Large intestine (tissue), 3 donors: ENCODE measurements at regions not wholly inside any gene's neighbourhood (a gene's known extent, or its start where the extent isn't known, plus 50 kb on each side); places are given as distances from the start of the nearest gene placed in this dataset.
"Not testable (repeated sequence)": the region's sequence is repeated elsewhere in the genome, so short reads cannot be mapped to it uniquely, and the experiment has no call there.

Experiments used
- DNase-seq, 2 donors: peaks; one replicate each; pipeline versions ENCODE4 v3.0.0 to v3.0.0-alpha.2; 2013
- H3K27ac ChIP-seq: one replicate; pipeline ENCODE4 v1.5.1; 2013; ENCODE audit warnings: low read length
- H3K27me3 ChIP-seq: 2 replicates; pipeline ENCODE4 v1.6.1; 2013; ENCODE audit warnings: low read length; ENCODE audit not compliant: control insufficient read depth, insufficient read depth
- H3K36me3 ChIP-seq: 2 replicates; pipeline ENCODE4 v1.6.1; 2013; ENCODE audit warnings: low read length; ENCODE audit not compliant: control insufficient read depth, insufficient read depth
- H3K4me1 ChIP-seq: one replicate; pipeline ENCODE4 v1.6.1; 2013; ENCODE audit warnings: low read length; ENCODE audit not compliant: control insufficient read depth, insufficient read depth
- H3K4me3 ChIP-seq: one replicate; pipeline ENCODE4 v1.5.1; 2013; ENCODE audit warnings: low read length
- H3K9me3 ChIP-seq: one replicate; pipeline ENCODE4 v1.6.1; 2013; ENCODE audit warnings: mild to moderate bottlenecking, low read depth, low read length, moderate library complexity; ENCODE audit not compliant: control insufficient read depth
- WGBS: methylation state at CpG from one replicate; pipeline ENCODE4 v1.1.5; 2013; ENCODE audit warnings: low lambda C conversion rate; ENCODE audit not compliant: insufficient coverage; 5-methylcytosine and 5-hydroxymethylcytosine counted together

GRCh38 chr12:85425349-85425612 is 145.3 kb downstream of the ALX1 start:
- H3K27ac ChIP-seq = no peak overlapping the region
- no peaks in the 10 kb centered on the region for H3K36me3 ChIP-seq
- no peak overlapping the region for H3K4me3 ChIP-seq
- no peaks in the 10 kb centered on the region for H3K27me3 ChIP-seq
- 20% methylated on average over 1 of the region's 1 CpG for WGBS
- peak in 1 of 2 donors; percentile 28 for DNase-seq
- peaks cover 10% of the 10 kb centered on the region for H3K4me1 ChIP-seq
- H3K9me3 ChIP-seq = no peaks in the 10 kb centered on the region

GRCh38 chr12:85425926-85426325 is 145.9 kb downstream of the ALX1 start:
- Histone ChIP-seq H3K27me3 (no peaks in the 10 kb centered on the region), H3K9me3 (no peaks in the 10 kb centered on the region), H3K36me3 (no peaks in the 10 kb centered on the region), H3K4me3 (no peak overlapping the region), H3K4me1 (peaks cover 10% of the 10 kb centered on the region), H3K27ac (no peak overlapping the region)
- peak in 1 of 2 donors; percentile 4 for DNase-seq
- WGBS = no CpG with 5 or more reads among the region's 4 CpGs

- not testable (repeated sequence) for H3K4me1 ChIP-seq, DNase-seq, H3K27me3 ChIP-seq, H3K36me3 ChIP-seq, H3K27ac ChIP-seq, H3K9me3 ChIP-seq, H3K4me3 ChIP-seq
These were observed 153.1 kb downstream of the ALX1 start for GRCh38 chr12:85433148-85433547.

- H3K27me3 ChIP-seq = no peaks in the 10 kb centered on the region
- H3K9me3 ChIP-seq = no peaks in the 10 kb centered on the region
- peak; percentile 37 to 70 for DNase-seq
- no peak overlapping the region for H3K27ac ChIP-seq
- WGBS = no CpG with 5 or more reads among the region's 1 CpG
- H3K36me3 ChIP-seq = no peaks in the 10 kb centered on the region
- H3K4me3 ChIP-seq = no peak overlapping the region
- peaks cover 20% of the 10 kb centered on the region for H3K4me1 ChIP-seq
These were observed 160.3 kb downstream of the ALX1 start for GRCh38 chr12:85440271-85440670.

GRCh38 chr12:85441025-85441424 is 161.0 kb downstream of the ALX1 start:
- H3K9me3 ChIP-seq = no peaks in the 10 kb centered on the region
- no peak overlapping the region for H3K27ac ChIP-seq
- WGBS = no CpG with 5 or more reads among the region's 3 CpGs
- no peaks in the 10 kb centered on the region for H3K27me3 ChIP-seq
- no peak for DNase-seq
- H3K4me1 ChIP-seq = peaks cover 24% of the 10 kb centered on the region
- H3K4me3 ChIP-seq = no peak overlapping the region
- H3K36me3 ChIP-seq = no peaks in the 10 kb centered on the region

- WGBS = 71% methylated on average over 1 of the region's 1 CpG
- Histone ChIP-seq H3K27me3 (no peaks in the 10 kb centered on the region), H3K4me1 (peaks cover 27% of the 10 kb centered on the region), H3K9me3 (no peaks in the 10 kb centered on the region), H3K36me3 (no peaks in the 10 kb centered on the region), H3K4me3 (no peak overlapping the region), H3K27ac (no peak overlapping the region)
- DNase-seq = peak in 1 of 2 donors; percentile 17
These were observed 161.7 kb downstream of the ALX1 start for GRCh38 chr12:85441741-85442140.

GRCh38 chr12:85445060-85445938 is 165.3 kb downstream of the ALX1 start:
- Histone ChIP-seq H3K9me3 (no peaks in the 10 kb centered on the region), H3K36me3 (no peaks in the 10 kb centered on the region), H3K4me1 (peaks cover 20% of the 10 kb centered on the region), H3K27ac (peak overlapping the region; percentile 41), H3K4me3 (peak overlapping the region; percentile 2), H3K27me3 (no peaks in the 10 kb centered on the region)
- WGBS = 17% methylated on average over 3 of the region's 6 CpGs
- DNase-seq = peak; percentile 45 to 76

GRCh38 chr12:85448031-85448430 is 168.0 kb downstream of the ALX1 start:
- DNase-seq = no peak
- Histone ChIP-seq H3K4me1 (peaks cover 11% of the 10 kb centered on the region), H3K36me3 (no peaks in the 10 kb centered on the region), H3K27me3 (no peaks in the 10 kb centered on the region), H3K4me3 (no peak overlapping the region), H3K9me3 (no peaks in the 10 kb centered on the region), H3K27ac (no peak overlapping the region)
- WGBS = 63% methylated on average over 1 of the region's 1 CpG

- Histone ChIP-seq H3K36me3 (no peaks in the 10 kb centered on the region), H3K9me3 (no peaks in the 10 kb centered on the region), H3K4me3 (no peak overlapping the region), H3K27me3 (no peaks in the 10 kb centered on the region), H3K4me1 (peaks cover 11% of the 10 kb centered on the region), H3K27ac (no peak overlapping the region)
- no peak for DNase-seq
- 37% methylated on average over 3 of the region's 4 CpGs for WGBS
These were observed 168.6 kb downstream of the ALX1 start for GRCh38 chr12:85448548-85449139.

GRCh38 chr12:85457016-85457415 is 177.0 kb downstream of the ALX1 start:
- Histone ChIP-seq H3K4me3 (no peak overlapping the region), H3K4me1 (no peaks in the 10 kb centered on the region), H3K36me3 (no peaks in the 10 kb centered on the region), H3K27ac (no peak overlapping the region), H3K9me3 (no peaks in the 10 kb centered on the region), H3K27me3 (no peaks in the 10 kb centered on the region)
- no peak for DNase-seq
- WGBS = no CpG with 5 or more reads among the region's 1 CpG

GRCh38 chr12:85461127-85461526 is 181.1 kb downstream of the ALX1 start:
- H3K4me1 ChIP-seq = no peaks in the 10 kb centered on the region
- H3K4me3 ChIP-seq = no peak overlapping the region
- no peak overlapping the region for H3K27ac ChIP-seq
- H3K9me3 ChIP-seq = no peaks in the 10 kb centered on the region
- H3K36me3 ChIP-seq = no peaks in the 10 kb centered on the region
- no peak for DNase-seq
- WGBS = 100% methylated on average over 1 of the region's 4 CpGs
- no peaks in the 10 kb centered on the region for H3K27me3 ChIP-seq
